Mammary epithelial cell (primary cell): ENCODE measurements at regions not wholly inside any gene's neighbourhood (a gene's known extent, or its start where the extent isn't known, plus 50 kb on each side); places are given as distances from the start of the nearest gene placed in this dataset.

Experiments
- CTCF ChIP-seq, 2 donors: IDR thresholded peaks in 1 of 2; conservative IDR thresholded peaks in 1 of 2; 2 replicates each; pipeline ENCODE4 v1.5.1; 2011 to 2012; ENCODE audit warnings: inconsistent platforms in 2 of 2, low read length in 2 of 2, mild to moderate bottlenecking in 2 of 2, control low read depth in 1 of 2, low read depth in 1 of 2; ENCODE audit not compliant: insufficient read depth in 1 of 2; ENCODE audit errors: extremely low read depth in 1 of 2
- EZH2 ChIP-seq: IDR thresholded peaks from 2 replicates; pipeline ENCODE4 v1.6.1; 2012; ENCODE audit warnings: low read length, inconsistent platforms, borderline replicate concordance

GRCh38 chrX:45846328-45846727 is 645.7 kb upstream of the DIPK2B start:
- TF ChIP-seq CTCF (conservative IDR thresholded peaks at IDR 0.05 in 1 of 2, IDR thresholded peaks at IDR 0.05 in 1 of 2; ENCODE audit: extremely low read depth in 1 of 2, insufficient read depth in 1 of 2, low read depth in 1 of 2, low read length in 2 of 2) (no peak), EZH2 (no peak)
